Kidney (tissue), 13 donors: ENCODE measurements at regions not wholly inside any gene's neighbourhood (a gene's known extent, or its start where the extent isn't known, plus 50 kb on each side); places are given as distances from the start of the nearest gene placed in this dataset.

ENCODE experiments used
- DNase-seq, 5 donors: peaks; one replicate each; pipeline ENCODE4 v3.0.0-alpha.2; 2013 to 2020
- FAIRE-seq: peaks from 2 replicates; lab custom pipeline; 2012; peaks lifted over from hg19 to GRCh38; lab: Jason Lieb, UNC
- H3K27ac ChIP-seq, 2 donors: one replicate each; pipeline ENCODE4 v1.7.0; 2013; ENCODE audit warnings: low read depth in 2 of 2, low read length in 2 of 2, inconsistent platforms in 1 of 2
- H3K27me3 ChIP-seq: one replicate; pipeline ENCODE4 v1.7.1; 2013; ENCODE audit warnings: low read length, inconsistent platforms; ENCODE audit not compliant: control insufficient read depth, insufficient read depth
- H3K36me3 ChIP-seq, 3 donors: one replicate each; pipeline versions ENCODE4 v1.7.0 to v1.7.1; 2013; ENCODE audit warnings: low read length in 3 of 3, control low read depth in 1 of 3, inconsistent platforms in 1 of 3; ENCODE audit not compliant: insufficient read depth in 3 of 3, control insufficient read depth in 2 of 3
- H3K4me1 ChIP-seq, 3 donors: one replicate each; pipeline versions ENCODE4 v1.7.0 to v1.7.1; 2013; ENCODE audit warnings: low read length in 3 of 3, inconsistent platforms in 1 of 3, low read depth in 1 of 3; ENCODE audit not compliant: control insufficient read depth in 2 of 3, insufficient read depth in 2 of 3
- H3K4me3 ChIP-seq, 3 donors: one replicate each; pipeline versions ENCODE4 v1.7.0 to v1.8.1; 2013; ENCODE audit warnings: low read length in 3 of 3, control low read depth in 1 of 3, inconsistent platforms in 1 of 3
- H3K9ac ChIP-seq, 3 donors: one replicate each; pipeline versions ENCODE4 v1.7.0 to v1.7.1; 2013; ENCODE audit warnings: low read length in 3 of 3, control low read depth in 1 of 3, inconsistent platforms in 1 of 3
- H3K9me3 ChIP-seq, 3 donors: one replicate each; pipeline versions ENCODE4 v1.7.0 to v1.7.1; 2013; ENCODE audit warnings: low read length in 3 of 3, control low read depth in 1 of 3, inconsistent platforms in 1 of 3; ENCODE audit not compliant: control insufficient read depth in 2 of 3, insufficient read depth in 1 of 3
- intact Hi-C: fragments of 100-400 bp; cut with DNase I; formaldehyde crosslinking; loops from one replicate; pipeline ENCODE4 v1.11.1; 2022
- TF ChIP-seq, protein P1 (sequence below): IDR thresholded peaks from 3 replicates; pipeline ENCODE4 v1.5.1; 2012; ENCODE audit warnings: mild to moderate bottlenecking, moderate library complexity, borderline replicate concordance; ENCODE audit not compliant: insufficient read depth; ENCODE audit errors: extremely low read depth
- donor health status: control.
- donor health status: control.
- donor health status: control.
- donor health status: control.
- donor health status: control.
- donor health status: DM: yes; HTN: yes; CAD: no.
- donor health status: Normal renal cell carcinoma (clear cell type).

DNA sequence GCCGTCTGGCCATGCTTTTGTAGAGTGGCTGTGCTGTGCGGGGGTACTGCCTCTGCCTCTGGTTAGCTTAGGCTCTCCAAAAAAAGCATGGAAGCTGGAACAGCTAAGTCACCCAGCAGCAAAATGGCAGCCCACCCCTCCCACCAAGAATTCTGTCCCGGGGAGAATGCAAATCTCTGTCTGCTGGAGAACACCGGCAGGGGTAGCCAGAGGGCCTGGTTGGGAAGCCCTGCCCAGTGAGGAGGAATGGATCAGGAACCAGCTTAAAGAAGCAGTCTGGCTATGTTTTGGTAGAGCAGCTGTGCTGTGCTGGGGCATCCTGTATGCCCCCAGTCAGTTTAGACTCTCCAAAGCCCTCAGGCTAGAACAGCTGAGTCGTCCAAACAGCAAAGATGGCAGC, 56.2 kb upstream of the PTPRG start:
- H3K9ac ChIP-seq, result no peak overlapping the region
- no peaks in the 10 kb centered on the region for H3K27me3 ChIP-seq
- DNase-seq (no peak), FAIRE-seq (no peak)
- TF ChIP-seq, protein P1, sequence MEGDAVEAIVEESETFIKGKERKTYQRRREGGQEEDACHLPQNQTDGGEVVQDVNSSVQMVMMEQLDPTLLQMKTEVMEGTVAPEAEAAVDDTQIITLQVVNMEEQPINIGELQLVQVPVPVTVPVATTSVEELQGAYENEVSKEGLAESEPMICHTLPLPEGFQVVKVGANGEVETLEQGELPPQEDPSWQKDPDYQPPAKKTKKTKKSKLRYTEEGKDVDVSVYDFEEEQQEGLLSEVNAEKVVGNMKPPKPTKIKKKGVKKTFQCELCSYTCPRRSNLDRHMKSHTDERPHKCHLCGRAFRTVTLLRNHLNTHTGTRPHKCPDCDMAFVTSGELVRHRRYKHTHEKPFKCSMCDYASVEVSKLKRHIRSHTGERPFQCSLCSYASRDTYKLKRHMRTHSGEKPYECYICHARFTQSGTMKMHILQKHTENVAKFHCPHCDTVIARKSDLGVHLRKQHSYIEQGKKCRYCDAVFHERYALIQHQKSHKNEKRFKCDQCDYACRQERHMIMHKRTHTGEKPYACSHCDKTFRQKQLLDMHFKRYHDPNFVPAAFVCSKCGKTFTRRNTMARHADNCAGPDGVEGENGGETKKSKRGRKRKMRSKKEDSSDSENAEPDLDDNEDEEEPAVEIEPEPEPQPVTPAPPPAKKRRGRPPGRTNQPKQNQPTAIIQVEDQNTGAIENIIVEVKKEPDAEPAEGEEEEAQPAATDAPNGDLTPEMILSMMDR, result no peak
- no peaks in the 10 kb centered on the region for H3K4me1 ChIP-seq
- H3K9me3 ChIP-seq, result peaks cover 0 to 6% (median 0%) of the 10 kb centered on the region in 3 donors
- H3K27ac ChIP-seq, result no peak overlapping the region
- intact Hi-C loops, result no loop called here
- H3K36me3 ChIP-seq, result no peaks in the 10 kb centered on the region
- no peak overlapping the region for H3K4me3 ChIP-seq

DNA sequence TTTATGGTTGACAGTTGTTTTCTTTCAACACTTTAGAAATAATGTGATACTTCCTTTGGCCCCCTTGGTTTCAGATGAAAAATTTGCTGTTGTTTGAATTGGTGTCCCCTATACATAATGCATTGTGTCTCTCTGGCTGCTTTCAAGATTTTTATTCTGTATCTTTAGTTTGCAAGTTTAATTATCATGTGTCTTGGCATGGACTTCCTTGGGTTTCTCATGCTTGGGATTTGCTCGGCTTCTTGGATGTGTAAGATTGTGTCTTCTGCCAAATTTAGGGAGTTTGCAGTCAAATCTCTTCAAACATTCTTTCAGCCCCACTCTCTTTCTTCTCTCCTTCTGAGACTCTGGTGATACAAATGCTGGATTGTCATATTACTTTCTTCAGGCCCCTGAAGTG, 53.4 kb upstream of the PTPRG start:
- Histone ChIP-seq H3K27me3 (no peaks in the 10 kb centered on the region), H3K4me3 (no peak overlapping the region), H3K9me3 (no peaks in the 10 kb centered on the region), H3K27ac (no peak overlapping the region), H3K9ac (no peak overlapping the region), H3K36me3 (no peaks in the 10 kb centered on the region), H3K4me1 (no peaks in the 10 kb centered on the region)
- no peak for FAIRE-seq
- no peak for DNase-seq
- TF ChIP-seq, protein P1, result no peak
- intact Hi-C loops, result no loop called here
